Mesendoderm (in vitro differentiated cells): ENCODE measurements at regions not wholly inside any gene's neighbourhood (a gene's known extent, or its start where the extent isn't known, plus 50 kb on each side); places are given as distances from the start of the nearest gene placed in this dataset.

Experiments used
- DNase-seq: peaks from one replicate; pipeline ENCODE4 v3.0.0; 2013
- H2AK5ac ChIP-seq: 2 replicates; pipeline ENCODE4 v1.6.1; 2013; ENCODE audit warnings: low read length, inconsistent platforms
- H2BK120ac ChIP-seq: 2 replicates; pipeline ENCODE4 v1.6.1; 2013; ENCODE audit warnings: low read depth, mild to moderate bottlenecking, low read length, moderate library complexity, mixed read lengths
- H2BK15ac ChIP-seq: replicated peaks from 2 replicates; pipeline ENCODE4 v1.6.1; 2013; ENCODE audit warnings: low read depth, mild to moderate bottlenecking, moderate library complexity
- H2BK5ac ChIP-seq: 2 replicates; pipeline ENCODE4 v1.6.1; 2013; ENCODE audit warnings: low read length, inconsistent platforms
- H3K18ac ChIP-seq: 2 replicates; pipeline ENCODE4 v1.6.1; 2013; ENCODE audit warnings: mild to moderate bottlenecking, low read length, mixed read lengths
- H3K23ac ChIP-seq: one replicate; pipeline ENCODE4 v1.6.1; 2013; ENCODE audit warnings: low read length
- H3K27ac ChIP-seq: 2 replicates; pipeline ENCODE4 v1.5.1; 2013; ENCODE audit warnings: low read depth, mild to moderate bottlenecking, inconsistent platforms, low read length, moderate library complexity
- H3K27me3 ChIP-seq: 2 replicates; pipeline ENCODE4 v1.6.1; 2013; ENCODE audit warnings: low read length, control low read depth, mild to moderate bottlenecking, inconsistent platforms; ENCODE audit not compliant: insufficient read depth, poor library complexity
- H3K36me3 ChIP-seq: 2 replicates; pipeline ENCODE4 v1.6.1; 2013; ENCODE audit warnings: low read length, inconsistent platforms; ENCODE audit not compliant: control insufficient read depth, insufficient read depth
- H3K4ac ChIP-seq: one replicate; pipeline ENCODE4 v1.6.1; 2013; ENCODE audit warnings: low read depth, mild to moderate bottlenecking, low read length, moderate library complexity
- H3K4me1 ChIP-seq: 2 replicates; pipeline ENCODE4 v1.6.1; 2013; ENCODE audit warnings: low read depth, low read length, inconsistent platforms; ENCODE audit not compliant: control insufficient read depth
- H3K4me2 ChIP-seq: 2 replicates; pipeline ENCODE4 v1.6.1; 2013; ENCODE audit warnings: low read length
- H3K4me3 ChIP-seq: 2 replicates; pipeline ENCODE4 v1.5.1; 2013; ENCODE audit warnings: mild to moderate bottlenecking, low read length
- H3K56ac ChIP-seq: one replicate; pipeline ENCODE4 v1.6.1; 2013; ENCODE audit warnings: low read length
- H3K79me1 ChIP-seq: 2 replicates; pipeline ENCODE4 v1.6.1; 2013; ENCODE audit warnings: low read length, inconsistent platforms
- H3K79me2 ChIP-seq: 2 replicates; pipeline ENCODE4 v1.6.1; 2013; ENCODE audit warnings: mild to moderate bottlenecking, low read length; ENCODE audit not compliant: control insufficient read depth, insufficient read depth
- H3K9ac ChIP-seq: 2 replicates; pipeline ENCODE4 v1.6.1; 2013; ENCODE audit warnings: low read length, inconsistent platforms
- H4K5ac ChIP-seq: one replicate; pipeline ENCODE4 v1.6.1; 2013; ENCODE audit warnings: low read length
- H4K8ac ChIP-seq: one replicate; pipeline ENCODE4 v1.6.1; 2013; ENCODE audit warnings: low read depth, mild to moderate bottlenecking, control low read depth, low read length, moderate library complexity
- WGBS: extraction: QIAGEN DNeasy Blood & Tissue Kit; methylation state at CpG from one replicate; pipeline ENCODE4 v1.1.7; 2013; ENCODE audit warnings: low lambda C conversion rate, missing lambda C conversion rate; ENCODE audit not compliant: insufficient coverage; ENCODE audit errors: extremely low coverage; 5-methylcytosine and 5-hydroxymethylcytosine counted together

- H2BK15ac ChIP-seq, result no peak overlapping the region
Observed at GRCh38 chr21:16605597-16605996, 875.8 kb downstream of the USP25 start.

DNA sequence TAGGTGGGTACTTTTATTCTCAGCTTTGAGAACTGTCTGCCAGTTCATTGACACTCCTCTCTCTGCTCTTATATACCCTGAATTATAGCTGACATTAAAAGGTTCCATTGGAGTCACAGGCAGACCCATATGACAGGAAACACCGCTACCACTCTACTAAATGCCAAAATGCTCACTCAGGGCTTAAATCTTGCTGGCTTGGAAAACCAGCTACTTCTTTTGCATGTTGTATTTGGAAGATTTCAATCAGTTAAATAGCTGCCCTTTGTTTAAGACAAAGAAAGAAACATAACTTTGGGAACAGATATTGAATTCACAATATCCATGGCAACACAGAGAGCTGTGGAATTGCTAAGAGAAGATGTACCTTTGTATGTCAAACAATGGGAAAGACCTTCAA, 876.5 kb downstream of the USP25 start:
- Histone ChIP-seq H4K8ac (no peak overlapping the region), H3K79me1 (no peaks in the 10 kb centered on the region), H3K36me3 (no peaks in the 10 kb centered on the region), H3K4me3 (no peak overlapping the region), H2BK15ac (no peak overlapping the region), H3K18ac (no peak overlapping the region), H3K79me2 (no peaks in the 10 kb centered on the region), H3K4ac (no peak overlapping the region), H3K56ac (no peak overlapping the region), H3K23ac (no peak overlapping the region), H4K5ac (no peak overlapping the region), H2AK5ac (no peak overlapping the region), H3K4me2 (no peak overlapping the region), H2BK120ac (no peak overlapping the region), H2BK5ac (no peak overlapping the region), H3K9ac (no peak overlapping the region), H3K4me1 (peaks cover 4% of the 10 kb centered on the region), H3K27me3 (no peaks in the 10 kb centered on the region), H3K27ac (no peak overlapping the region)
- DNase-seq, result no peak
- no CpG with 5 or more reads among the region's 1 CpG for WGBS

More at GRCh38 chr21:16605597-16605996, 875.8 kb downstream of the USP25 start:
- no peak overlapping the region for H3K9ac ChIP-seq
- H3K18ac ChIP-seq, result no peak overlapping the region
- peaks cover 4% of the 10 kb centered on the region for H3K4me1 ChIP-seq
- H3K36me3 ChIP-seq, result no peaks in the 10 kb centered on the region
- no peaks in the 10 kb centered on the region for H3K79me1 ChIP-seq
- no peak overlapping the region for H3K4me3 ChIP-seq
- H2BK120ac ChIP-seq, result no peak overlapping the region
- no peak overlapping the region for H2BK5ac ChIP-seq
- H3K27ac ChIP-seq, result no peak overlapping the region
- no CpG with 5 or more reads among the region's 5 CpGs for WGBS
- H3K4ac ChIP-seq, result no peak overlapping the region
- no peak overlapping the region for H2AK5ac ChIP-seq
- H3K79me2 ChIP-seq, result no peaks in the 10 kb centered on the region
- H3K56ac ChIP-seq, result no peak overlapping the region
- no peak overlapping the region for H3K23ac ChIP-seq
- H3K27me3 ChIP-seq, result no peaks in the 10 kb centered on the region
- no peak overlapping the region for H4K8ac ChIP-seq
- peak; percentile 54 for DNase-seq
- no peak overlapping the region for H4K5ac ChIP-seq
- H3K4me2 ChIP-seq, result no peak overlapping the region

DNA sequence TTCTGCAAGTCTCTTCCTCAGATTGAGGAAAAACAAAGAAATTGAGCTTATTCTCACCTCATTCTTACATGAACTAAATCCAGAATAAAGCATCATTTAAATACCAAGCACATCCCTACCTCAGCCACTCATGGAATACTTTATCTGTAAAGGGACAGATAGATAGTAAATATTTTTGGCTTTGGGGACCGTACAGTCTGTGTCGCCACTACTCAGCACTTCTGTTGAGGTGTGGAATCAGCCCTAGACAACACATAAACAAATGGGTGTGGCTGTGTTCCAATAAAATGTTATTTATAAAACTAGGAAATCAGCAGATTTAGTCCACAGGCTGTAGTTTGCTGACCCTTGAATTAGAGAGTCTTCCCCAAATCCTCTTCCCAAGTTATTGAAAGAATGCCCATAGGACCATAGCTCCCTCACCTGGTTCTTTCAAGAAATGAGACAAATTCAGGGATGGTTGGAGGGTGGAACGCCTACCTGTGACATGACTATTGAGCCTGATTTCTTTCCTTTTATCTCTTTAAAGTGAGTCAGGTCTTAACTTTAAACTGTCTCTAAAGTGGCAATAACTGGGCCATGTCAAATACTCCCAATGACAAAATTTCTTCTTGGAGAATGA, 878.5 kb downstream of the USP25 start:
- no peak overlapping the region for H3K27ac ChIP-seq
- no peak overlapping the region for H3K56ac ChIP-seq
- no peak overlapping the region for H3K18ac ChIP-seq
- H2BK5ac ChIP-seq, result no peak overlapping the region
- no peak overlapping the region for H4K8ac ChIP-seq
- H3K4me2 ChIP-seq, result no peak overlapping the region
- H3K79me1 ChIP-seq, result no peaks in the 10 kb centered on the region
- no peaks in the 10 kb centered on the region for H3K27me3 ChIP-seq
- no CpG with 5 or more reads among the region's 3 CpGs for WGBS
- no peak overlapping the region for H4K5ac ChIP-seq
- H3K4me1 ChIP-seq, result peaks cover 4% of the 10 kb centered on the region
- H2BK15ac ChIP-seq, result no peak overlapping the region
- H3K23ac ChIP-seq, result no peak overlapping the region
- no peak overlapping the region for H3K4me3 ChIP-seq
- no peak overlapping the region for H3K4ac ChIP-seq
- H3K79me2 ChIP-seq, result no peaks in the 10 kb centered on the region
- DNase-seq, result peak; percentile 63
- no peak overlapping the region for H2AK5ac ChIP-seq
- no peak overlapping the region for H2BK120ac ChIP-seq
- H3K9ac ChIP-seq, result no peak overlapping the region
- no peaks in the 10 kb centered on the region for H3K36me3 ChIP-seq

DNA sequence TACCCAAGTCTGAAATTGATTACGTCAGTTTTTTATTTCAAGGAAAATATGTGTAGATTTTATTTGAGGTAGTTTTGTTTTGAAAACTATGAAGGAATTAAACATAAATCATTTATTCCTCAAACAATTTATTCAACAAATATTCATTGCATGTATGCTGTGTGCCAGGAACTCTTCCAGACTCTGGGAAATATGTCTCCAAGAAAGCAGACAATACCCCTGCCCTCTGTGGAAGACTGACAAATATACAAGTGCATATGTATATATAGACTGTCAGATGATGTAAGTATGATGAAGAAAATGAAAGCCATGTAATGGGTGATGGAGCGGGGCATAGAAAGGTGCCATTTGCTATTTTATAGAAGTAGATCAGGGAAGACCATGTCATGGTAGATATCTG, 889.5 kb downstream of the USP25 start:
- Histone ChIP-seq H3K18ac (no peak overlapping the region), H3K56ac (no peak overlapping the region), H2BK5ac (no peak overlapping the region), H3K9ac (no peak overlapping the region), H2AK5ac (no peak overlapping the region), H3K27ac (no peak overlapping the region), H3K4me1 (no peaks in the 10 kb centered on the region), H3K79me1 (no peaks in the 10 kb centered on the region), H4K8ac (no peak overlapping the region), H2BK120ac (no peak overlapping the region), H3K36me3 (no peaks in the 10 kb centered on the region), H4K5ac (no peak overlapping the region), H3K4ac (no peak overlapping the region), H3K79me2 (no peaks in the 10 kb centered on the region), H2BK15ac (no peak overlapping the region), H3K23ac (no peak overlapping the region), H3K4me2 (no peak overlapping the region), H3K27me3 (no peaks in the 10 kb centered on the region), H3K4me3 (no peak overlapping the region)
- DNase-seq, result no peak
- WGBS, result no CpG with 5 or more reads among the region's 2 CpGs

- no peaks in the 10 kb centered on the region for H3K79me1 ChIP-seq
- H3K79me2 ChIP-seq, result no peaks in the 10 kb centered on the region
Observed at GRCh38 chr21:16620786-16621320, 891.1 kb downstream of the USP25 start.

More at GRCh38 chr21:16620786-16621320, 891.1 kb downstream of the USP25 start:
- no peak overlapping the region for H2AK5ac ChIP-seq
- H2BK5ac ChIP-seq, result no peak overlapping the region
- H3K27me3 ChIP-seq, result no peaks in the 10 kb centered on the region
- H3K4me1 ChIP-seq, result no peaks in the 10 kb centered on the region
- H3K27ac ChIP-seq, result no peak overlapping the region
- H3K18ac ChIP-seq, result no peak overlapping the region
- no peak overlapping the region for H3K4me3 ChIP-seq
- no peak for DNase-seq
- no peak overlapping the region for H3K56ac ChIP-seq
- no CpG with 5 or more reads among the region's 1 CpG for WGBS
- no peak overlapping the region for H3K4me2 ChIP-seq
- H3K4ac ChIP-seq, result no peak overlapping the region
- no peaks in the 10 kb centered on the region for H3K36me3 ChIP-seq
- H2BK120ac ChIP-seq, result no peak overlapping the region
- no peak overlapping the region for H4K5ac ChIP-seq
- no peak overlapping the region for H4K8ac ChIP-seq
- no peak overlapping the region for H2BK15ac ChIP-seq
- H3K23ac ChIP-seq, result no peak overlapping the region
- no peak overlapping the region for H3K9ac ChIP-seq
